ENCODE measurements at regions not wholly inside any gene's neighbourhood (a gene's known extent, or its start where the extent isn't known, plus 50 kb on each side); places are given as distances from the start of the nearest gene placed in this dataset.

GRCh38 chr13:59103004-59103768, 1060.5 kb downstream of the DIAPH3 start (continued):
- no peak for TF ChIP-seq ZNF8 (CRISPR knock-in tag; IDR thresholded peaks at IDR 0.05)
- peak; percentile 93 for TF ChIP-seq TCF4 (CRISPR knock-in tag; IDR thresholded peaks at IDR 0.05; ENCODE audit: borderline replicate concordance)
- peak; percentile 76 for TF ChIP-seq ZNF70 (CRISPR knock-in tag; IDR thresholded peaks at IDR 0.05)
- TF ChIP-seq, protein P1, sequence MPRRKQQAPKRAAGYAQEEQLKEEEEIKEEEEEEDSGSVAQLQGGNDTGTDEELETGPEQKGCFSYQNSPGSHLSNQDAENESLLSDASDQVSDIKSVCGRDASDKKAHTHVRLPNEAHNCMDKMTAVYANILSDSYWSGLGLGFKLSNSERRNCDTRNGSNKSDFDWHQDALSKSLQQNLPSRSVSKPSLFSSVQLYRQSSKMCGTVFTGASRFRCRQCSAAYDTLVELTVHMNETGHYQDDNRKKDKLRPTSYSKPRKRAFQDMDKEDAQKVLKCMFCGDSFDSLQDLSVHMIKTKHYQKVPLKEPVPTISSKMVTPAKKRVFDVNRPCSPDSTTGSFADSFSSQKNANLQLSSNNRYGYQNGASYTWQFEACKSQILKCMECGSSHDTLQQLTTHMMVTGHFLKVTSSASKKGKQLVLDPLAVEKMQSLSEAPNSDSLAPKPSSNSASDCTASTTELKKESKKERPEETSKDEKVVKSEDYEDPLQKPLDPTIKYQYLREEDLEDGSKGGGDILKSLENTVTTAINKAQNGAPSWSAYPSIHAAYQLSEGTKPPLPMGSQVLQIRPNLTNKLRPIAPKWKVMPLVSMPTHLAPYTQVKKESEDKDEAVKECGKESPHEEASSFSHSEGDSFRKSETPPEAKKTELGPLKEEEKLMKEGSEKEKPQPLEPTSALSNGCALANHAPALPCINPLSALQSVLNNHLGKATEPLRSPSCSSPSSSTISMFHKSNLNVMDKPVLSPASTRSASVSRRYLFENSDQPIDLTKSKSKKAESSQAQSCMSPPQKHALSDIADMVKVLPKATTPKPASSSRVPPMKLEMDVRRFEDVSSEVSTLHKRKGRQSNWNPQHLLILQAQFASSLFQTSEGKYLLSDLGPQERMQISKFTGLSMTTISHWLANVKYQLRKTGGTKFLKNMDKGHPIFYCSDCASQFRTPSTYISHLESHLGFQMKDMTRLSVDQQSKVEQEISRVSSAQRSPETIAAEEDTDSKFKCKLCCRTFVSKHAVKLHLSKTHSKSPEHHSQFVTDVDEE (CRISPR knock-in tag; IDR thresholded peaks at IDR 0.05): peak; percentile 96
- TF ChIP-seq OSR1 (CRISPR knock-in tag; IDR thresholded peaks at IDR 0.05): no peak

- ATAC-seq: peak; percentile 90
- peak; percentile 94 for TF ChIP-seq ISL1 (CRISPR knock-in tag; IDR thresholded peaks at IDR 0.05)
- no peak for TF ChIP-seq ZFP30 (CRISPR knock-in tag; IDR thresholded peaks at IDR 0.05)
- no peak for TF ChIP-seq OSR1 (CRISPR knock-in tag; IDR thresholded peaks at IDR 0.05)
- TF ChIP-seq ARNTL (CRISPR knock-in tag; IDR thresholded peaks at IDR 0.05; ENCODE audit: borderline replicate concordance, low read depth): no peak
- TF ChIP-seq PPARA (CRISPR knock-in tag; IDR thresholded peaks at IDR 0.05; ENCODE audit: borderline replicate concordance): no peak
- TF ChIP-seq, protein P2, sequence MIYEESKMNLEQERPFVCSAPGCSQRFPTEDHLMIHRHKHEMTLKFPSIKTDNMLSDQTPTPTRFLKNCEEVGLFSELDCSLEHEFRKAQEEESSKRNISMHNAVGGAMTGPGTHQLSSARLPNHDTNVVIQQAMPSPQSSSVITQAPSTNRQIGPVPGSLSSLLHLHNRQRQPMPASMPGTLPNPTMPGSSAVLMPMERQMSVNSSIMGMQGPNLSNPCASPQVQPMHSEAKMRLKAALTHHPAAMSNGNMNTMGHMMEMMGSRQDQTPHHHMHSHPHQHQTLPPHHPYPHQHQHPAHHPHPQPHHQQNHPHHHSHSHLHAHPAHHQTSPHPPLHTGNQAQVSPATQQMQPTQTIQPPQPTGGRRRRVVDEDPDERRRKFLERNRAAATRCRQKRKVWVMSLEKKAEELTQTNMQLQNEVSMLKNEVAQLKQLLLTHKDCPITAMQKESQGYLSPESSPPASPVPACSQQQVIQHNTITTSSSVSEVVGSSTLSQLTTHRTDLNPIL (CRISPR knock-in tag; IDR thresholded peaks at IDR 0.05; ENCODE audit: low read depth): 0 out of 2 replicates have a peak, but pooled peaks have one; percentile 54
- TF ChIP-seq PATZ1 (CRISPR knock-in tag; IDR thresholded peaks at IDR 0.05; ENCODE audit: borderline replicate concordance): 0 out of 2 replicates have a peak, but pooled peaks have one; percentile 49
- no peak for TF ChIP-seq BACH2 (CRISPR knock-in tag; IDR thresholded peaks at IDR 0.05; ENCODE audit: borderline replicate concordance)
These were observed 1052.0 kb downstream of the DIAPH3 start for GRCh38 chr13:59111751-59112171.

DNA sequence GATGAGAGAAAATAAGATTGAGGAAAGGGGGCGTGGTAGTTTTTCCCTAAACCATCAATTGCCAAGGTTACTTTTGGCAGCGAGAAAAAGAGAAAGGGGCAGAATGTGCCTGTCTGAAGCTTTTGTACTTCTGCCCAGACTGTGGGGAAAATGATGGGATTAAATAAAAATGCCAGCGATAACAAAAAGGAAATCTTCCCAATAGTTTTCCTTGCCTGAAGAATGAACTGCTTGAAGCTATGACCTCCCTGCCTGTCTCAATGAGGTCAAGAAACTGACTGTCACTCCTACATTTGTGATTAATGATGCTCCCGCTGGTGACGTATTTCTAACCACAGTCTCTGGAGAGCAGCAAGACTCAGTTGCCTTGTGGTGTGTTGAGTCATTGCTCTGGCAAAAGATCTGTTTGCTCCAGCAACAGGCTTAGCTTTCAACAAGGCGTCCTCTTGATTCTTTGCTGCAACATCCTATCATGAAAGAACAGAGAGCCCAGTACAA, 1051.5 kb downstream of the DIAPH3 start:
- ATAC-seq: peak; percentile 96
- TF ChIP-seq TCF4 (CRISPR knock-in tag; IDR thresholded peaks at IDR 0.05; ENCODE audit: borderline replicate concordance) (no peak), BACH2 (CRISPR knock-in tag; IDR thresholded peaks at IDR 0.05; ENCODE audit: borderline replicate concordance) (no peak), TOX (CRISPR knock-in tag; IDR thresholded peaks at IDR 0.05; ENCODE audit: borderline replicate concordance) (peak; percentile 87; the same call in 1 of the 2 replicates), ESRRG (CRISPR knock-in tag; IDR thresholded peaks at IDR 0.05) (no peak), ISL1 (CRISPR knock-in tag; IDR thresholded peaks at IDR 0.05) (peak; percentile 71), PATZ1 (CRISPR knock-in tag; IDR thresholded peaks at IDR 0.05; ENCODE audit: borderline replicate concordance) (no peak), ZC3H10 (CRISPR knock-in tag; IDR thresholded peaks at IDR 0.05) (no peak)
- TF ChIP-seq, protein P2 (CRISPR knock-in tag; IDR thresholded peaks at IDR 0.05; ENCODE audit: low read depth): peak; percentile 44; the same call in 1 of the 2 replicates

- TF ChIP-seq, protein P3, sequence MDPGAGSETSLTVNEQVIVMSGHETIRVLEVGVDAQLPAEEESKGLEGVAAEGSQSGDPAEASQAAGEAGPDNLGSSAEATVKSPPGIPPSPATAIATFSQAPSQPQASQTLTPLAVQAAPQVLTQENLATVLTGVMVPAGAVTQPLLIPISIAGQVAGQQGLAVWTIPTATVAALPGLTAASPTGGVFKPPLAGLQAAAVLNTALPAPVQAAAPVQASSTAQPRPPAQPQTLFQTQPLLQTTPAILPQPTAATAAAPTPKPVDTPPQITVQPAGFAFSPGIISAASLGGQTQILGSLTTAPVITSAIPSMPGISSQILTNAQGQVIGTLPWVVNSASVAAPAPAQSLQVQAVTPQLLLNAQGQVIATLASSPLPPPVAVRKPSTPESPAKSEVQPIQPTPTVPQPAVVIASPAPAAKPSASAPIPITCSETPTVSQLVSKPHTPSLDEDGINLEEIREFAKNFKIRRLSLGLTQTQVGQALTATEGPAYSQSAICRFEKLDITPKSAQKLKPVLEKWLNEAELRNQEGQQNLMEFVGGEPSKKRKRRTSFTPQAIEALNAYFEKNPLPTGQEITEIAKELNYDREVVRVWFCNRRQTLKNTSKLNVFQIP (CRISPR knock-in tag; IDR thresholded peaks at IDR 0.05; ENCODE audit: borderline replicate concordance, low read depth): no peak
- TF ChIP-seq ISL1 (CRISPR knock-in tag; IDR thresholded peaks at IDR 0.05): peak; percentile 67
- no peak; the same call in 2 of the 3 replicates for ATAC-seq
These were observed 1044.3 kb downstream of the DIAPH3 start for GRCh38 chr13:59119475-59119874.

All from SK-N-SH treated with all-trans-retinoic acid at 6 μM for 48 hours (cell line).